ENCODE measurements at regions not wholly inside any gene's neighbourhood (a gene's known extent, or its start where the extent isn't known, plus 50 kb on each side); places are given as distances from the start of the nearest gene placed in this dataset.

GRCh38 chr5:89228355-89228754, 345.4 kb upstream of the MEF2C start:
- Histone ChIP-seq H3K27me3 (no peaks in the 10 kb centered on the region), H3K4me3 (no peak overlapping the region), H3K4me1 (no peaks in the 10 kb centered on the region), H3K36me3 (no peaks in the 10 kb centered on the region), H3K9me3 (no peaks in the 10 kb centered on the region), H3K27ac (no peak overlapping the region)
- TF ChIP-seq POLR2A (IDR thresholded peaks at IDR 0.05): no peak
- TF ChIP-seq, protein P1, sequence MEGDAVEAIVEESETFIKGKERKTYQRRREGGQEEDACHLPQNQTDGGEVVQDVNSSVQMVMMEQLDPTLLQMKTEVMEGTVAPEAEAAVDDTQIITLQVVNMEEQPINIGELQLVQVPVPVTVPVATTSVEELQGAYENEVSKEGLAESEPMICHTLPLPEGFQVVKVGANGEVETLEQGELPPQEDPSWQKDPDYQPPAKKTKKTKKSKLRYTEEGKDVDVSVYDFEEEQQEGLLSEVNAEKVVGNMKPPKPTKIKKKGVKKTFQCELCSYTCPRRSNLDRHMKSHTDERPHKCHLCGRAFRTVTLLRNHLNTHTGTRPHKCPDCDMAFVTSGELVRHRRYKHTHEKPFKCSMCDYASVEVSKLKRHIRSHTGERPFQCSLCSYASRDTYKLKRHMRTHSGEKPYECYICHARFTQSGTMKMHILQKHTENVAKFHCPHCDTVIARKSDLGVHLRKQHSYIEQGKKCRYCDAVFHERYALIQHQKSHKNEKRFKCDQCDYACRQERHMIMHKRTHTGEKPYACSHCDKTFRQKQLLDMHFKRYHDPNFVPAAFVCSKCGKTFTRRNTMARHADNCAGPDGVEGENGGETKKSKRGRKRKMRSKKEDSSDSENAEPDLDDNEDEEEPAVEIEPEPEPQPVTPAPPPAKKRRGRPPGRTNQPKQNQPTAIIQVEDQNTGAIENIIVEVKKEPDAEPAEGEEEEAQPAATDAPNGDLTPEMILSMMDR (IDR thresholded peaks at IDR 0.05): no peak
- no peak for TF ChIP-seq POLR2AphosphoS5 (IDR thresholded peaks at IDR 0.05; ENCODE audit: insufficient read depth in 1 of 2, low read depth in 1 of 2)
- intact Hi-C loops (cut with DNase I): no loop called here
- no peak for DNase-seq (ENCODE audit: extremely low spot score in 2 of 2)

GRCh38 chr5:89218364-89218763, 335.4 kb upstream of the MEF2C start:
- Histone ChIP-seq H3K4me3 (no peak overlapping the region), H3K27me3 (no peaks in the 10 kb centered on the region), H3K36me3 (no peaks in the 10 kb centered on the region), H3K27ac (no peak overlapping the region), H3K9me3 (no peaks in the 10 kb centered on the region), H3K4me1 (no peaks in the 10 kb centered on the region)
- TF ChIP-seq POLR2AphosphoS5 (IDR thresholded peaks at IDR 0.05; ENCODE audit: insufficient read depth in 1 of 2, low read depth in 1 of 2): no peak
- TF ChIP-seq, protein P1 (IDR thresholded peaks at IDR 0.05): no peak
- no peak for TF ChIP-seq POLR2A (IDR thresholded peaks at IDR 0.05)
- no peak for DNase-seq (ENCODE audit: extremely low spot score in 2 of 2)
- intact Hi-C loops (cut with DNase I): no loop called here

GRCh38 chr5:89216606-89217005, 333.6 kb upstream of the MEF2C start:
- no peaks in the 10 kb centered on the region for H3K4me1 ChIP-seq
- intact Hi-C loops (cut with DNase I): no loop called here
- no peaks in the 10 kb centered on the region for H3K27me3 ChIP-seq
- H3K36me3 ChIP-seq: no peaks in the 10 kb centered on the region
- DNase-seq (ENCODE audit: extremely low spot score in 2 of 2): no peak
- H3K9me3 ChIP-seq: no peaks in the 10 kb centered on the region
- H3K27ac ChIP-seq: no peak overlapping the region
- H3K4me3 ChIP-seq: no peak overlapping the region
- TF ChIP-seq, protein P1 (IDR thresholded peaks at IDR 0.05): no peak
- no peak for TF ChIP-seq POLR2A (IDR thresholded peaks at IDR 0.05)
- no peak for TF ChIP-seq POLR2AphosphoS5 (IDR thresholded peaks at IDR 0.05; ENCODE audit: insufficient read depth in 1 of 2, low read depth in 1 of 2)

DNA sequence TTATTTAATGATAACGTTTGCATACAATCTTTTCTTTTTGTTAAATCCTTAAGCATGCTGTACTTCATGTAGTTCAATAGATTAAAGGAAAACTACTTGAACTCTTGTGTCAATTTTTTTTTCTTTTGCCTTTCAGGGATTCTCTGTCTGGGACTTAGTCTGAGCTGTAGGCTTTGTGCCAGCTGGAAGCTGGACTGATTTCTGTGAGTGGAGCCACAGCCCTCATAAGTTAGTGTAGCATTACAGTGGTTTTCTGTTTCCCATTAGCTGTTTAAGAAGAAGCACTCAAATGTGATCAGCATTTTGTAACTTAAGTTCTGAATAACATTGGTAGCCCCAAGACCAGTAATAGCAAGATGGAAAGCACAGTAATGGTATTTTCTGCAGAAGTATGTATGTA, 330.6 kb upstream of the MEF2C start:
- H3K27ac ChIP-seq: no peak overlapping the region
- no peaks in the 10 kb centered on the region for H3K4me1 ChIP-seq
- H3K36me3 ChIP-seq: no peaks in the 10 kb centered on the region
- TF ChIP-seq POLR2AphosphoS5 (IDR thresholded peaks at IDR 0.05; ENCODE audit: insufficient read depth in 1 of 2, low read depth in 1 of 2) (no peak), POLR2A (IDR thresholded peaks at IDR 0.05) (no peak)
- TF ChIP-seq, protein P1 (IDR thresholded peaks at IDR 0.05): no peak
- DNase-seq (ENCODE audit: extremely low spot score in 2 of 2): no peak
- intact Hi-C loops (cut with DNase I): no loop called here
- H3K27me3 ChIP-seq: no peaks in the 10 kb centered on the region
- no peak overlapping the region for H3K4me3 ChIP-seq
- no peaks in the 10 kb centered on the region for H3K9me3 ChIP-seq

- Histone ChIP-seq H3K4me3 (no peak overlapping the region), H3K36me3 (no peaks in the 10 kb centered on the region), H3K4me1 (no peaks in the 10 kb centered on the region), H3K27ac (no peak overlapping the region), H3K27me3 (no peaks in the 10 kb centered on the region), H3K9me3 (no peaks in the 10 kb centered on the region)
- no peak for DNase-seq (ENCODE audit: extremely low spot score in 2 of 2)
- TF ChIP-seq, protein P1 (IDR thresholded peaks at IDR 0.05): no peak
- no peak for TF ChIP-seq POLR2AphosphoS5 (IDR thresholded peaks at IDR 0.05; ENCODE audit: insufficient read depth in 1 of 2, low read depth in 1 of 2)
- TF ChIP-seq POLR2A (IDR thresholded peaks at IDR 0.05): no peak
- intact Hi-C loops (cut with DNase I): no loop called here
These were observed 328.9 kb upstream of the MEF2C start for GRCh38 chr5:89211836-89212235.
